GM12878 (cell line): ENCODE measurements at regions not wholly inside any gene's neighbourhood (a gene's known extent, or its start where the extent isn't known, plus 50 kb on each side); places are given as distances from the start of the nearest gene placed in this dataset.

Experiments
- BACH1 ChIP-seq: fragments of 450-650 bp; IDR thresholded peaks from 2 replicates; pipeline ENCODE4 v1.6.1; 2017; ENCODE audit warnings: mild to moderate bottlenecking, borderline replicate concordance
- BCL3 ChIP-seq: IDR thresholded peaks from 2 replicates; pipeline ENCODE4 v1.6.1; 2011; ENCODE audit warnings: borderline replicate concordance, low read depth, mild to moderate bottlenecking, moderate library complexity, low read length; ENCODE audit not compliant: insufficient read depth, poor library complexity, severe bottlenecking
- CTCF ChIP-seq, 3 experiments: IDR thresholded peaks in 2 of 3; conservative IDR thresholded peaks in 1 of 3; 2 replicates each; pipeline ENCODE4 v1.5.1; 2011; ENCODE audit warnings: low read depth in 3 of 3, low read length in 3 of 3, mild to moderate bottlenecking in 3 of 3, control low read depth in 2 of 3, moderate library complexity in 2 of 3, inconsistent platforms in 1 of 3, mixed read lengths in 1 of 3; ENCODE audit not compliant: control insufficient read depth in 2 of 3, insufficient read depth in 1 of 3; ENCODE audit errors: extremely low read depth in 1 of 3
- EP300 ChIP-seq, 2 experiments: fragments of 150-350 bp in 1 of 2; IDR thresholded peaks; 2 replicates each; pipeline ENCODE4 v1.6.1; 2011 to 2012; ENCODE audit warnings: low read depth in 2 of 2, low read length in 2 of 2, borderline replicate concordance in 1 of 2, improper control_type of control experiment in 1 of 2, inconsistent platforms in 1 of 2; ENCODE audit not compliant: control insufficient read depth in 1 of 2
- EZH2 ChIP-seq: IDR thresholded peaks from 2 replicates; pipeline ENCODE4 v1.6.1; 2012; ENCODE audit warnings: low read depth, mild to moderate bottlenecking, control low read depth, inconsistent platforms, low read length, borderline replicate concordance; ENCODE audit not compliant: control insufficient read depth
- FOXM1 ChIP-seq: IDR thresholded peaks from 2 replicates; pipeline ENCODE4 v1.6.1; 2012; ENCODE audit warnings: low read depth, mild to moderate bottlenecking, inconsistent platforms, low read length, moderate library complexity
- MYB ChIP-seq: fragments of 150-350 bp; IDR thresholded peaks from 2 replicates; pipeline ENCODE4 v1.6.1; 2014; ENCODE audit warnings: mild to moderate bottlenecking, low read depth, low read length, borderline replicate concordance
- NFIC ChIP-seq: IDR thresholded peaks from 2 replicates; pipeline ENCODE4 v1.6.1; 2012; ENCODE audit warnings: low read depth, mild to moderate bottlenecking, inconsistent platforms, low read length, moderate library complexity
- POLR2A ChIP-seq: IDR thresholded peaks from 2 replicates; pipeline ENCODE4 v1.6.1; 2011; ENCODE audit warnings: low read depth, mild to moderate bottlenecking, low read length
- POLR2AphosphoS5 ChIP-seq: IDR thresholded peaks from 2 replicates; pipeline ENCODE4 v1.6.1; 2011; ENCODE audit warnings: mild to moderate bottlenecking, low read length, inconsistent platforms
- SMARCA5 ChIP-seq: fragments of 450-650 bp; IDR thresholded peaks from 2 replicates; pipeline ENCODE4 v1.6.1; 2017; ENCODE audit warnings: mild to moderate bottlenecking
- USF1 ChIP-seq: IDR thresholded peaks from 2 replicates; pipeline ENCODE4 v1.6.1; 2011; ENCODE audit warnings: borderline replicate concordance, low read depth, mild to moderate bottlenecking, moderate library complexity, mixed read lengths, low read length; ENCODE audit not compliant: insufficient read depth; ENCODE audit errors: extremely low read length
- ZNF384 ChIP-seq: IDR thresholded peaks from 2 replicates; pipeline ENCODE4 v1.6.1; 2012; ENCODE audit warnings: low read depth, mild to moderate bottlenecking, low read length, improper control_type of control experiment, borderline replicate concordance
- TF ChIP-seq, protein P1 (sequence below): fragments of 450-650 bp; IDR thresholded peaks from 2 replicates; pipeline ENCODE4 v1.6.1; 2016; ENCODE audit warnings: mild to moderate bottlenecking

- no peak for TF ChIP-seq CTCF (IDR thresholded peaks at IDR 0.05 in 2 of 3, conservative IDR thresholded peaks at IDR 0.05 in 1 of 3; ENCODE audit: control insufficient read depth in 2 of 3, extremely low read depth in 1 of 3, insufficient read depth in 1 of 3, low read depth in 3 of 3, low read length in 3 of 3)
- no peak for TF ChIP-seq BACH1
- TF ChIP-seq EP300 (IDR thresholded peaks at IDR 0.05; ENCODE audit: borderline replicate concordance in 1 of 2, control insufficient read depth in 1 of 2, low read depth in 2 of 2, low read length in 2 of 2), result no peak
- no peak for TF ChIP-seq MYB
- TF ChIP-seq, protein P1, sequence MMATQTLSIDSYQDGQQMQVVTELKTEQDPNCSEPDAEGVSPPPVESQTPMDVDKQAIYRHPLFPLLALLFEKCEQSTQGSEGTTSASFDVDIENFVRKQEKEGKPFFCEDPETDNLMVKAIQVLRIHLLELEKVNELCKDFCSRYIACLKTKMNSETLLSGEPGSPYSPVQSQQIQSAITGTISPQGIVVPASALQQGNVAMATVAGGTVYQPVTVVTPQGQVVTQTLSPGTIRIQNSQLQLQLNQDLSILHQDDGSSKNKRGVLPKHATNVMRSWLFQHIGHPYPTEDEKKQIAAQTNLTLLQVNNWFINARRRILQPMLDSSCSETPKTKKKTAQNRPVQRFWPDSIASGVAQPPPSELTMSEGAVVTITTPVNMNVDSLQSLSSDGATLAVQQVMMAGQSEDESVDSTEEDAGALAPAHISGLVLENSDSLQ, result no peak
- TF ChIP-seq EZH2, result no peak
- TF ChIP-seq POLR2AphosphoS5, result no peak
- no peak for TF ChIP-seq BCL3
- no peak for TF ChIP-seq USF1
- no peak for TF ChIP-seq POLR2A
- TF ChIP-seq NFIC, result no peak
- TF ChIP-seq SMARCA5, result no peak
- TF ChIP-seq ZNF384, result no peak
- no peak for TF ChIP-seq FOXM1
Observed at GRCh38 chr2:220837226-220837625, 734.9 kb downstream of the EPHA4 start.
